ENCODE measurements at regions not wholly inside any gene's neighbourhood (a gene's known extent, or its start where the extent isn't known, plus 50 kb on each side); places are given as distances from the start of the nearest gene placed in this dataset.

DNA sequence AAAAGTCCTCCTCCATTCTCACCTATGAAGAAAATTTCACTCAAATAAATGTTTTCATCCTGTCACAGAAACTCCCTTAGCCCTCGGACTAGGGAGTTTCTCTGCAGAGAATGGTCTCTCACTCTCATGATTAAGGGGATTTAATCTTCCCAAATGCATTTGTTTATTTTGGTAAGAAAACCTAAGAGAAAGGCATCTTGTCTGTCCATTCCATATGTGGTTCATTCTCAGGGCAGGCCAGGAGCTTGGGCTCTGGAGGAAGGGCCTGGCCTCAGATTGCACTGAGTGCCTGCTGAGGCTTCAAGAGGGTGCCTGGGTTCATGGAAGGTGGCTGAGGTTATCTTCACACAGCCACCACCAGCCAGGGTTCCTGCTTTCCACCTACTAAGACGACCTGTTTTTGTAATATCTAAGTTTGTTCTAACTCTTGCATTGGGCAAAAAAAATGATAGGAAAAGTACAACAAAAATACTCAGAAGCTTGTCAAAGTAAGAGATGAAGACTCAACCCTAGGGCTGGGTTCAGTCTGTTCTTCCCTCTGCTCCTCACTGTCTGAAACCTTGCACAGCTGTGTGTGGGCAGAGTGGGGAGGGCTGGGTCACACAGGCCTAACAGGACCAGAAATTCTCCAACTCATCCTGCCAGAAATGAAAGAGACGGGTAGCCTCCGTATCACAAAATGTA lies 186.7 kb downstream of the CXCL12 start:
- TF ChIP-seq, protein P1, sequence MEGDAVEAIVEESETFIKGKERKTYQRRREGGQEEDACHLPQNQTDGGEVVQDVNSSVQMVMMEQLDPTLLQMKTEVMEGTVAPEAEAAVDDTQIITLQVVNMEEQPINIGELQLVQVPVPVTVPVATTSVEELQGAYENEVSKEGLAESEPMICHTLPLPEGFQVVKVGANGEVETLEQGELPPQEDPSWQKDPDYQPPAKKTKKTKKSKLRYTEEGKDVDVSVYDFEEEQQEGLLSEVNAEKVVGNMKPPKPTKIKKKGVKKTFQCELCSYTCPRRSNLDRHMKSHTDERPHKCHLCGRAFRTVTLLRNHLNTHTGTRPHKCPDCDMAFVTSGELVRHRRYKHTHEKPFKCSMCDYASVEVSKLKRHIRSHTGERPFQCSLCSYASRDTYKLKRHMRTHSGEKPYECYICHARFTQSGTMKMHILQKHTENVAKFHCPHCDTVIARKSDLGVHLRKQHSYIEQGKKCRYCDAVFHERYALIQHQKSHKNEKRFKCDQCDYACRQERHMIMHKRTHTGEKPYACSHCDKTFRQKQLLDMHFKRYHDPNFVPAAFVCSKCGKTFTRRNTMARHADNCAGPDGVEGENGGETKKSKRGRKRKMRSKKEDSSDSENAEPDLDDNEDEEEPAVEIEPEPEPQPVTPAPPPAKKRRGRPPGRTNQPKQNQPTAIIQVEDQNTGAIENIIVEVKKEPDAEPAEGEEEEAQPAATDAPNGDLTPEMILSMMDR (IDR thresholded peaks at IDR 0.05; ENCODE audit: low read depth, low read length, missing control alignments): no peak
- Histone ChIP-seq H3K27me3 (replicated peaks) (peaks cover 2% of the 10 kb centered on the region), H3K4me3 (ENCODE audit: low read depth, low read length) (no peak overlapping the region), H3K36me3 (replicated peaks) (no peaks in the 10 kb centered on the region), H3K27ac (no peak overlapping the region)
- in situ Hi-C loops (cut with HindIII; ENCODE audit: low pct_ligation_motif_present, low sequenced_read_pairs): no loop called here
- DNase-seq: peak; percentile 18

DNA sequence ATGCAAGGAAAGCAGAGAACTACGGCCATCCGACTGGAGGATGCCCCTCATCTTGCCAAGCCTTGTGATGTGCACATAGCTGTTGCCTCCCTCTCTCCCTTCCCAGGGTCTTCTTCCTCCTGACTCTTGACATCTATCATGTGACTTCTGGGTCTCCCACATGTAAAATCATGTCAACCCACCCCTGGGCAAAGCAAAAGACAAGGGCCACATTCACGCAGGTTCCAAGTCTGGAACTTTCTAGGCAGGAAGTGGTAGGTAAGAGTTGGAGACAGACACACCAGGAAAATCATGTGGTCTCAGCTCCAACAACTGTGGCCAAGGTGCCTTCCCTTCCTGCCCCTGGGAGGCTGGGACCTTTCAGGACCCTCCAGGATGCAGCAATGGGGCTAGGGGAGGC lies 187.3 kb downstream of the CXCL12 start:
- Histone ChIP-seq H3K27me3 (replicated peaks) (peaks cover 4% of the 10 kb centered on the region), H3K36me3 (replicated peaks) (no peaks in the 10 kb centered on the region), H3K27ac (no peak overlapping the region), H3K4me3 (ENCODE audit: low read depth, low read length) (no peak overlapping the region)
- in situ Hi-C loops (cut with HindIII; ENCODE audit: low pct_ligation_motif_present, low sequenced_read_pairs): no loop called here
- no peak for DNase-seq
- TF ChIP-seq, protein P1 (IDR thresholded peaks at IDR 0.05; ENCODE audit: low read depth, low read length, missing control alignments): no peak

GRCh38 chr10:44196336-44196735 lies 188.6 kb downstream of the CXCL12 start:
- in situ Hi-C loops (cut with HindIII; ENCODE audit: low pct_ligation_motif_present, low sequenced_read_pairs): no loop called here
- peaks cover 4% of the 10 kb centered on the region for H3K27me3 ChIP-seq (replicated peaks)
- H3K27ac ChIP-seq: no peak overlapping the region
- TF ChIP-seq, protein P1 (IDR thresholded peaks at IDR 0.05; ENCODE audit: low read depth, low read length, missing control alignments): no peak
- H3K36me3 ChIP-seq (replicated peaks): no peaks in the 10 kb centered on the region
- no peak for DNase-seq
- no peak overlapping the region for H3K4me3 ChIP-seq (ENCODE audit: low read depth, low read length)

- in situ Hi-C loops (cut with HindIII; ENCODE audit: low pct_ligation_motif_present, low sequenced_read_pairs): no loop called here
- TF ChIP-seq, protein P1 (IDR thresholded peaks at IDR 0.05; ENCODE audit: low read depth, low read length, missing control alignments): no peak
- H3K36me3 ChIP-seq (replicated peaks): no peaks in the 10 kb centered on the region
- H3K27me3 ChIP-seq (replicated peaks): peaks cover 4% of the 10 kb centered on the region
- no peak overlapping the region for H3K27ac ChIP-seq
- H3K4me3 ChIP-seq (ENCODE audit: low read depth, low read length): no peak overlapping the region
- no peak for DNase-seq
Observed at GRCh38 chr10:44196008-44196320, 188.9 kb downstream of the CXCL12 start.

- peak; percentile 92 for DNase-seq
- H3K4me3 ChIP-seq (ENCODE audit: low read depth, low read length): no peak overlapping the region
Observed at GRCh38 chr10:44195112-44196007, 189.5 kb downstream of the CXCL12 start.

More at GRCh38 chr10:44195112-44196007, 189.5 kb downstream of the CXCL12 start:
- Histone ChIP-seq H3K27ac (peak overlapping the region; percentile 17), H3K36me3 (replicated peaks) (no peaks in the 10 kb centered on the region), H3K27me3 (replicated peaks) (peaks cover 4% of the 10 kb centered on the region)
- in situ Hi-C loops (cut with HindIII; ENCODE audit: low pct_ligation_motif_present, low sequenced_read_pairs): no loop called here
- TF ChIP-seq, protein P1 (IDR thresholded peaks at IDR 0.05; ENCODE audit: low read depth, low read length, missing control alignments): no peak

All from brain microvascular endothelial cell (primary cell).